NCI-H510A treated with DMSO at 0.1 percent for 48 hours (cell line): ENCODE measurements at regions not wholly inside any gene's neighbourhood (a gene's known extent, or its start where the extent isn't known, plus 50 kb on each side); places are given as distances from the start of the nearest gene placed in this dataset.

ENCODE experiments used
- DNase-seq: peaks from one replicate; lab custom pipeline; 2025; lab: John Stamatoyannopoulos, UW

GRCh38 chr15:69842851-69843250 is 254.9 kb downstream of the TLE3 start:
- no peak for DNase-seq

DNA sequence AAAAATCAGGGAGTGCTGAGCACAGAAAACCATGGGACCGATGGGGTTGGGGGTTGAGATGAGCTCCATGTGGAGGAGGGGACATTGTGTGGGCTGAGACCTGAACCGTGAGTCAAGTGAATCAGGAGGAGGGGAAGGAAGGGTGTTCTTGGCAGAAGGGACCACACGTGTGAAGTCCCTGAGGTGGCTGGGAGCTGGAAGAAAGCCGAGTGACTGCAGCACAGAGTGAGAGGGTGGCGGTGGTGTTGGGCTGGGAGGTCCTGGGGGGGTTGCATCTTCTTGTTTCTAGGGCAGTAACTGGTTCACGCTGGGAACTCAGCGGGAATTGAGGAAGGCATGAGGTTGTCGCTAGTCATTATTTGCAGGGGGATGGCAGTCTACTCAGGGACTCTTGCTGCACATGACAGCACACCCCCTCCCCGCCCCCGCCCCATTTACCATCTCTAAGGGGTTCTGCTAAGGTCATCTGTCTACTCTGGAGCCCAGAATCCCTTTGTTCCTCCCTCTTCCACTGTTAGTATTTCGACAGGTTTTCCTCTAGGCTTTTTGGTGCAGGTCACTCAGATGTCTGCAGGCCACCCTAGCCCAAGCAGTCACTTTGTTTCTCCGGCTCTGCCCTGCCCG is 254.3 kb downstream of the TLE3 start:
- DNase-seq = no peak

DNA sequence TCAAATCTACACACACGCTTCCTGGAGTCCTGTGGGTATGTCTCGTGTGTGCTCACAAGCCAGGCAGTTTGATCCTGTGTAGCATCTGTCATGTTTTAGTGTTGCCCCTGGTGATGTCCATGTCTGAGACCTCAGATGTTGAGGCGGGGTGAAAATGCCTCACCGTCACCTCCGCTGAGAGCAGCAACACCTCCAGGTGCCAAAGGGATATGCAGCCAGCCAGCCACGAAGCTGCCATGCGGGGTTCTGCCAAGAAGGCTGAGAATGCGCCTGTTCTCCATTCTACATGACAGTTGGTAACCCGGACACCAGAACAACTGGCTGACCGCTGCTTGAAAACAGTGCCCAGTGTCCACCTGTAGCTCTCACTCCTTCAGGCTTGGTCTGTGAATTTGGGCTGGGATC is 253.8 kb downstream of the TLE3 start:
- no peak for DNase-seq

DNA sequence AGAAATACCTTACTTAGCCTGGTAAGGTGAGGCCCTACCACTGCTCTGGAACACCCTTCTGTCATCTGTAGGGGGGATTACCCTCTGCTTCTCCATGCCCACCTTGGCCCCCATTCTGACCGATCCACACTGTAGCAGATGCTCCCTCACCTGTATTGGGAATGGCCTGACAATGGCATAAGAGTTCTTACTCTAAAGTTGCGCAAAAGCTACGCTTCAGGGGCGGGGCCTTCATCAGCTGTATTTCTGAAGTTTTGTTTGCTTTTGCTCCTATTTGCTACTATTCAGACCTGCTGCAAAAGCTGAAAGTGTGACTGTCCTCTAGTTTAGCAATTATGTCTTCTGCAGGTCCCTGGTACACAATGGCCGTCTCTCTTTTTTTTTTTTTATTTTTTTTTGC is 252.6 kb downstream of the TLE3 start:
- DNase-seq = no peak

GRCh38 chr15:69847625-69848024 is 250.1 kb downstream of the TLE3 start:
- no peak for DNase-seq

GRCh38 chr15:69848096-69848495 is 249.6 kb downstream of the TLE3 start:
- DNase-seq = no peak

GRCh38 chr15:69848551-69849231 is 249.0 kb downstream of the TLE3 start:
- no peak for DNase-seq

DNA sequence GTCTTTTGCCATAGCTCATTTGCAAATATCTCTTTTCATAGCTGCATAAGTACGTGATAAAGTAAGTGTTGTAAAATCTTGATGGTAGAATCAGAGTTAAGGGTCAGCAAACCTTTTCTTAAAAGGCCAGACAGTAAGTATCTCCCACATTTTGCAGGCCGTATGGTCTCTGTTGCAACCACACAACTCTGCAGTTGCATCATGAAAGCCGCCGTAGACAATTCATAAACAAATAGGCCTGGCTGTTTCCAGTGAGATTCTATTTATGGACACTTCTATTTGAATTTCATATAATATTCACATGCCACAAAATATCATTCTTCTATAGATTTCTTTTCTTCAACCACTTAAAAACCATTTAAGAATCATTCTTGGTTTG is 248.5 kb downstream of the TLE3 start:
- DNase-seq = no peak

DNA sequence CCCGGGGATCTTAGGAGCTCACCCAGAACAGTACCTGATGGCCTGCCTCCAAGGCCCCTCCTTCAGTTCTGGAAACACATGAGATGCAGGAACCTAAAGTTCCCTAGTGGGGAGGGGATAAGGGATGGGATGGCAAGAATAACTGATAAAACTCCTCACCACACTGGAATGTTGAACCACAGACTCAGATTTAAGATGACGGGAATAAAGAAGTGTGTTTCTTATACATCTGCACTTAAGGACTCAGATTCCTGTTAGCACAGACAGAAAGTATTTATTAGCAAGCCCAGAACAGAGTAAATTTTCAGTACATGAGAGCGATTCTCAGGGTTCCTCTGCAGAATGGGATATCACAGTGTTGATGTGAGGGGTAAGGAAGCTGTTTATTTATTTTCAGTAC is 245.2 kb downstream of the TLE3 start:
- DNase-seq = no peak

DNA sequence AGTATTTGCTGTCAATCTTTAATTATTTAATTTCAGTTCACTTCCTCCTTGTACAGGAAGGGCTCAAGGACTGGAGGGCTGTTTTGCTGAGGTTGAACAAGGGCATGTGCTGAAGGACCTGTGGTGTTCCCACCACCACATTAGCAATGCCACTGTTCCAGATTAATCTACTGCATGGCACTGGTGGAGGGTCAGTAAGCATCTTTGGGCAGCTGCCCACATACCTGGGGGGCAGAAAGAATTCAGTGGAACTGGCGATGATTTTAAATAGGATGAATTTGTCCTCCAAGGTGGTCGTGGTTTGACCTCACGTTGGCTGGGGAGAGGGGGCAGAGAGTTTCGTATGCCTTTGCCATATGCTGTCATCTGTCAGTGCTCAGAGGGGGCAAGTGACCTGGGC is 244.8 kb downstream of the TLE3 start:
- no peak for DNase-seq

DNA sequence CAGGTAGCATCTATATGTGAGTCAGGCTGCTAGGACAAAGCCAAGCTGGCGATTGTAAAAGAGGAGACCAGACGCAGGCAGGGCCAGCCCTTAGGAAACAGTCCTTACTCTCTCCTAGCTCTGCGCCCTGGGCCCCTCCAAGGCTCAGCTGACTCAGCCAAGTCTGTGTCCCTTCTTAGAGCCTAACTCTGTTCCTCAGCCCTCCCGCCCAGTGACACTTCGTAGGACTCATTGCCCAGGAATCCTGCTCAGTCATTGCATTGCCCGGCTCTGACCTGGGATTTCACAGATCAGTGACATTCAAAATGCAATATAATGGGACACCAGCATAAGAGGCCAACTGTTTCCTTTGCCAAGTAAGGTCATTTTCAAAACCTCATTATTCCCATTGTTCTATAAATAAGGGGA is 244.2 kb downstream of the TLE3 start:
- DNase-seq = no peak

GRCh38 chr15:69854001-69854400 is 243.7 kb downstream of the TLE3 start:
- DNase-seq = no peak

DNA sequence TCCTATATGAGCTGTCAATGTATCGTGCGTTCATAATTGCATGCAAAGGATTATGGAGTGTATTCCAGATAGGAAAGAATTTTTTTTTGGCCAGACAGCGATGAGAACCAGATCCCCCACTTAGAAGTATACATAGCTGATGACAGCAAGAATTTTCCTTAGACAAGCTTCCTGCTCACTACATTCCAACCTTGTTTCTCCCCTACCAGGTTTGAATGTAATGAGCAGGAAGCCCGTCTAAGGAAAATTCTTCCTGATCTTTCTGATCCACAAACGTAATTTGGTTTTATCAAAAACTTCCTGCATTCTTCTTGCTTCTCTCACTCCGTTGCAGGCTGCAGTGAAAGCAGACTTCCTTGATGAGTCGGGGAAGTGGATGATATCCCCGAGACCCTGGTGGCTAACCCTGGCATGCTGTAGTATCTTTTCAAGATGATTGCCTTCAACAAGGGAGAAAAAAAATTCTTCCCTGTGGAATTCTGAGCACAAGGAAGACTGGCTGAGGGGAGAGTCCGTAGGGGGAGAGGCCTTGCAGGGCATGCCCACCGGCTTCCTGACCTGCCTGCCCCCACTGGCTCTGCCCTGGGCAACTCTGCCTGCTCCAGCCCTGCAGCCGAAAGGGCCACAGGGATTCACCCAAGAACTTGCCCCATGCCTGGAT is 243.1 kb downstream of the TLE3 start:
- no peak for DNase-seq

DNA sequence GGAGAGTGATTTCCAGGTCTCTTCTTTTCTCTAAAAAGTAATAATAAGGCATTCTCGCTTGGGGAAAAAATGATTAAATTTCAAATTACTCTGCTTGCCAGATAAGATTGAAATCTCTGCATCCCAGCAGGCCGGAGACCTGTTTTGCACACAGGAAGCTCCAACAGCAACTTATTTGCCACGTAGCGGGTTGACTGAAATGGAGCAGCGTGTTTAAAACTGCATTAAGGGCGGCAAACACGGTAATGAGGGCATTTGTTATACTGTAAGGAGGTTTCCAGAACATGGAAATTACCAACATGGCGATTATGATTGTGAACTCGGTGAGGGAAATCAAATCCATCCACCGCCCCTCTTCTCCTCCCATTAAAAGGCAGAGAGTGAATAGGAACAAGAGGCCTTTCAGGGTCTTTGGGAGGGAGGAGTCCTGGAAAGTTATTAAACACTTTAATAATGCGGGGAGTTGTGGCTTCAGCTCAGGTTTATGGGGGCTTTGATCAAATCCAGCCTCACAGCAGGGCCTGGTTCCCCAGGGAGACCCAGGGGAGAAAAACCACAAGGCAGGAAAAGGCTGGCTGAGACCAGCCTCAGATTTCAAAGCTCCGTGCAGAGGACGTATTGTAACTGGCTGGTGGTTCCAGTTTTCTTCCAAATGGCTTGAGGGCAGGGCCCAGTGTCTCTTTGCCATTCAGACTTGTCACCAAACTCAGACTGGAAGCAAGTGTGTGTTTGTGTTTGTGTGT is 242.3 kb downstream of the TLE3 start:
- no peak for DNase-seq

DNA sequence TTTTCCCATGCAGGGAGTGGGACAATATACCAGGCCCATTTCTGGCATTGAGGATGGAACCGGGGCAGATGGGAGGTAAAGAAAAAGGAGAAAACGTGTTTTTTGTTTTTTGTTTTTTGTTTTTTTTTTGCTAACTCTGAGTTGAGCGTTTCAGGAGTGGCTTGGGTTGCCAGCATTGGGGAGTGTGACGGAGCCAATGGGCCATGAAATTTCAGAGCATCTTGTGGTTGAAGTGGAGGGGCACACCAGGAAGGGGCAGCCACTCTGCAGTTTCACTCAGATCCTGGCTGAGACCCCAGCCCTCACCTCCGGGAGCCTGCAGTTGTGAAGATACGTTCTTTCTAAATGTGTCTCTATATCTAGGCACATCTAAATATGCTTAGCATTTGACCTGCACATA is 240.5 kb downstream of the TLE3 start:
- no peak for DNase-seq

DNA sequence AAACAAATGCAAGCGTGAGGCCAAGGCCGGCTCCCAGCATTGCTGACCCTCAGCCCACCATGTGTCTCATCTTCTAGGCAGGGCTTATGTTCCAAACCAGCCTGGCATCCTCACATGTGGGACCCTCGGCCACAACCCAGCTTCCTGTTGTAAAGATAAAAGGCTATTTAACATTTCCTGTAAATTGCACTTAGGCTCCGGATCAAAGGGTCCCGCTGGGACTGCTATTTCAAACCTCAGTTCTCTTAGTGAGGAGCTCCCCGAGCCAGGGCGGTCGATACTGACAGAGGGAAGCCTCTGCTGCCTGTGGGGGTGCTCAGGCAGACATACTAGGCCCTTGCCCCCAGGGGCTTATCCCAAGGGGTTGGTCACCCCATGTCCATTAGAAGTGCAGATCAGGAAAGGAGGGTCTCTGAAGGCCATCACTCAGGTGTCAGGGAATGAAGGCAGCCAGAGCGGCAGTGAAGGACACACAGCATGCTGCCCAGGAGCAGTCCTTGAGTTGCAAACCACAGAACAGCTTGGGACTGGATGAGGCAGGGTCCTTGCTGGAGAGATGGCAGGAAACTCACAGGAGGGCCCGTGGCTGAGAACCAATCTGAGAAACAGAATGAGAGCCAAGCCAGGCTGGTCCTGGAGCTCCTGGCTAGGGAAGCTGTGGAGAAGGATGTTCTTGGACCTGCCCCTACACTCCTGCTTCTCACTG is 239.9 kb downstream of the TLE3 start:
- no peak for DNase-seq

DNA sequence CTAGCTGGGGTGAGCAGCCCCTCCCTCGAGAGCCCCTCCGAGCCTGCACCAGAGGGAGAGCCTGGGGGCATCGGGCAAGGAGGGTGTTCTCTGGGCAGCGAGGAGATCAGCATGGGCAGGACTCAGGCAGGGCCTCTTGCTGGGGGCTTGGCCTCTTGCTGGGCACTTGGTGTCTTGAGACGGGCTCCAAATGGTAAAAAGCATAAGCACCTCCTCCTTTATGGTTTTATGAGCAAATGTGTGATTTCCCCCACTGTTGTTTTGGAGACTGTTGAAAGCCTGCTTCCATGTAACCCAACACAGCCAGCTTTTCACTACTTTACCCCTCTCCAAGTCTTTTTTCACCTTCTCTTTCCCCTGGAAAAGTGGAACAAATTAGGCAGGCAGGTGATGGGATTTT is 239.3 kb downstream of the TLE3 start:
- DNase-seq = no peak

- no peak for DNase-seq
Observed at GRCh38 chr15:69859866-69860265, 237.9 kb downstream of the TLE3 start.

DNA sequence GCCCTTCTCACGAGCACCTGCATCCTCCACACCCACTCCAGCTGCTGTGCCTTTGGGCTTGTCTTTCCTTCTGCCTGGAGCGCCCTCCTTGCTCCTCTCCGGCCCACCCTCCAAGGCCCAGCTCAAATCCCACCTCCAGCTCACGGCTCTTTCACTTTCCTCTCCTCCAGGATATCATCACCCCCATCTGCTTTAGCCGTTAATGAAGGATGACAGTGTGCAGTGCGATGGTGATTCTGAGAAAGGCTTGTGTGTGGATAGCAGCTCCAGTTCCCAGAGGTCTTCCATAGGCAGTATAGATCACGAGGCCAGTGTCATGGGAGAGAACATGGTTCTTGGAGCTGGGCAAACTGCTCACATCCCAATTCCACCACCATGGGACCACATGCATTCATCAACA is 237.4 kb downstream of the TLE3 start:
- no peak for DNase-seq

GRCh38 chr15:69860921-69861320 is 236.8 kb downstream of the TLE3 start:
- DNase-seq = no peak

DNA sequence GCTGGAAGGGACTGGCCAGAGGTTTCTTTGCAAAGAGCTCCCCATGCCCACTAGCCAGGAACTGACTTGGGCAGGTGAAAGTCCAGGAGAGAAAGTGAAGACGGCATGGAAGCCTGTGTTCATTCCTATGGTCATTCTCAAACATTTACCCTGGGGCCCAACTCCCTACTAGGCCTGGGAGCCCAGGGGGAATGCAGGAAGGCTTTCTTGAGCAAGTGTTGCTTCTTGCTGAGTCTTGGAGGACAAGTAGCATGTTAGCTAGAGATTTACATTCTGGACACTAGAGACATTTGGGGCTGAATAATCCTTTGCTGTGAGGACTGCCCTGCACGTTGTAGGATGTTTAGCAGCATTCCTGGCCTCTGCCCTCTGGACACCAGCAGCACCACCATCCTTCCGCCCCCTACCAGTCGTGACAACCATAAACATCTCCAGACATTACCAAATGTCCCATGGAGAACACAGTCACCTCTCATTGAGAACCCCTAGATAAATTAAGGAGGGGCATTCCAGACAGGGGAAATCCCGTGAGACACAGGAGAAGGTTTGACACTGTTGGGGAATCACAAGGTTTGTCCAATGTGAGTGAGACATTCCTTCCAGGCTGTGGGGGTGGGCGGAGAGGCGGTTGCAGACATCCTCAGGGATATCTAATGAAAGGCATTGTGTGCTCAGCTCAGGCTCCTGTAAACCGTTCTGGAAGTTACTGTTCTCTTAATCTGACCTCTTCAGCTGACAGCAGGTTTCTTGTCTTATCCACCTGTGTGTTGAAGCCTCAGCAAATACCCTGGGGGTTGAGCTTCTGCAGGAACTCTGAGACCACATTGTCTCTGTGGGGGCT is 236.2 kb downstream of the TLE3 start:
- no peak for DNase-seq
